MV-4-11 (cell line): ENCODE measurements at regions not wholly inside any gene's neighbourhood (a gene's known extent, or its start where the extent isn't known, plus 50 kb on each side); places are given as distances from the start of the nearest gene placed in this dataset.
A peak's percentile ranks its signal among the peaks of the same experiment; 100 is the strongest.

Experiments
- DNase-seq: peaks from one replicate; lab custom pipeline; 2025; lab: John Stamatoyannopoulos, UW

DNA sequence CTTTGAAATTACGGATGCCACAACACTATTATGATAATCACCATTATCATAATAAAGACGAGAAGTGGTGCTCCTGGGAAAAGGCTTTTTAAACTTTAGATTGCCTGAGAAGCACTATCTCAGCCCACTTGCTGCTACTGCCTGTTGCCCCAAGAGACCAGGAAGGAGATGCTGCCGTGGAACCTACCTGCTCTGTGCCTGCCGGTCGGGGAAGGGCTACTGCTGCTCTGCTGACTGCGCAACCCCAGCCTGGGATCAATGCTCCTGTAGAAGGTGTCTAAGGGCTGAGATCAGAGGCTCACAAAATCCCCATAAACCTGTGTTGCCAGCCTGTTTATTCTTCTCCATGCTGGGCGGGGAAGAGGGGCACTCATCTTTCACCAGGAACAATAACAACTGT lies 145.3 kb upstream of the VCX3B start:
- DNase-seq: no peak

DNA sequence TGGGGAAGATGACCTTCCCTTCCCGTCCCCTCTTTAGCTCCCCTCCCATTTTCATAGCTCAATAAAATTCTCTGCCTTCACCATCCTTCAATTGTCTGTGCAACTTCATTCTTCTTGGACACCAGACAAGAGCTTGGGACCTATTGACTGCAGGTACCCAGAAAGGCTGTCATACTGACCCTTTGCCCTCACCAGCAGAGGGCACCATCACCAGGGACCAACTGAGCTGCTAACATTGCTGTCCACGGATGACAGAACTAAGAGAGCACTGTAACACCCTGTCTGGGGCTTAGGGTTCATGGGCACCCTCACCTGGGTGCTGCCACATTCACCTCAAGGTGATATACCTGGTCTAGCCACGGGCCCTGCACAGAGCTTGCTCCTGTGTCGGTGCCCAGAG lies 141.3 kb upstream of the VCX3B start:
- no peak for DNase-seq

GRCh38 chrX:8341814-8342590 lies 122.6 kb upstream of the VCX3B start:
- DNase-seq: no peak

GRCh38 chrX:8345473-8345872 lies 119.2 kb upstream of the VCX3B start:
- no peak for DNase-seq

DNA sequence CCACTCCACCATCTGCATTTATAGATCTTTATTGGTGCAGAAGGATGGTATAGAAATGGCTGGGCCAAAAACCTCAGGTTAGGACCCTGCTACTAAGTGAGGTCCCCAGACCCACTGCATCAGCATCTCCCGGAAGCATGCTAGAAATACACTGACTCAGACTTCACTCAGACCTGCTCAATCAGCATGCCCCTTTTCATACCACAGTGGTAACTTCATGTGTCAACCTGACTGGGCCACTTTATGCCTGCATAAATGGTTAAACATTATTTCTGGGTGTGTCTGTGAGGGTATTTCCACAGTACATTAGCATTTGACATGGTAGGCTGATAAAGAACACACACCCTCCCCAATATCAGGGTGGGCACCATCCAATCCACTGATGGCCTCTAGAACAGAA lies 118.6 kb upstream of the VCX3B start:
- DNase-seq: no peak

DNA sequence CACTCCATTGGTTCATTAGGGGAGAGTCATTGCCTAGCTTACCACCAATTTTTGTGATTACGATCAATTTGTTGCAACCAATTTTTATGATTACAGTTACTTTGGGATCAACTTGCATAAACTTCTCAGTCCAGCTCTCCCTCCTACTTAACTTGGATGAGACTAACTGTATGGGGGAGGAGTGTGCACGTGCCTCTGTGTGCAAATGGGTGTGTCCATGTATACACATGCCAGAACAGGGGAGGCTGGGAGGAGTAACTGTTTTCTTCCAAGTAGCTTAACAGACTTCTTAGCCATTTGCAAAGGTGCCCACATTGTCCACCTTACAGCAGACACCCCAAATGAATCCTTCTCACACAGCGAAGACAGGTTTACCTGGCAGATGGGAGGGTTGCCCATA lies 117.7 kb upstream of the VCX3B start:
- DNase-seq: no peak

DNA sequence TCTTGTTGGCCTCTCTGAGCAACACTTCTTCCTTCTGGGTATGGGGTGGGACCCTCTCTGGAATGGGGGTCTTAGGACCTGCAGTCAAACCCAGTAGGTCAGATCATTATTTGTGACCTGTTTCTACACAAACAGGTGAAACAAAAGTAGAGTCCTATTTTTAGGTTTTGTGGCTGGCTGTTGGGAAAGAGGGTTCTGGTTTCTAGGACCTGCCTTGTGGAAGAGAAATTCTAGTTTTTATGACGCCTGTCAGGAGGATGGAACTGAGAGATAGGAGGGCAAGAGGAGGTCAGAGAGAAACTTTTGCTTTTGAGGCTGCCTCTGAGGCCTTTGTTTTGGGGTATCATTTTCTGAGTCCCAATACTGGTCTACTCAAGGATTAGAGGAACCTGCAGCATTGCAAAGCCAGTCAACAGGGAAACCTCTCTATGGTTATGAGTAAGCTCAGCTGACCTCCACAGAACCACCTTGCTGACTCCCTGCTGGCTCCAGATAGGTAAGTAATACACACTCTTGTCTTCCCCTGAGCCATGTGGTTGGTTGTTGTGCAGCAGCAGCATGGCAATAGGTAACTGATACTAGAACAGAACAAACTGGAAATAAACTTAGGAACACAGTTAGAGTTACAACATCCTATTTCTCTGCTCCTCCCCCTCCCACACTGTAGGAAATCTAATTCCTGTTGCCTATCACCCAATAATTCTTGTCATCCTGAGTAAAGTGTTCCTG lies 114.7 kb upstream of the VCX3B start:
- no peak for DNase-seq

GRCh38 chrX:8358302-8358701 lies 106.3 kb upstream of the VCX3B start:
- DNase-seq: no peak

- no peak for DNase-seq
Observed at GRCh38 chrX:8364369-8365141, 100.1 kb upstream of the VCX3B start.

GRCh38 chrX:8366481-8366880 lies 98.1 kb upstream of the VCX3B start:
- no peak for DNase-seq

DNA sequence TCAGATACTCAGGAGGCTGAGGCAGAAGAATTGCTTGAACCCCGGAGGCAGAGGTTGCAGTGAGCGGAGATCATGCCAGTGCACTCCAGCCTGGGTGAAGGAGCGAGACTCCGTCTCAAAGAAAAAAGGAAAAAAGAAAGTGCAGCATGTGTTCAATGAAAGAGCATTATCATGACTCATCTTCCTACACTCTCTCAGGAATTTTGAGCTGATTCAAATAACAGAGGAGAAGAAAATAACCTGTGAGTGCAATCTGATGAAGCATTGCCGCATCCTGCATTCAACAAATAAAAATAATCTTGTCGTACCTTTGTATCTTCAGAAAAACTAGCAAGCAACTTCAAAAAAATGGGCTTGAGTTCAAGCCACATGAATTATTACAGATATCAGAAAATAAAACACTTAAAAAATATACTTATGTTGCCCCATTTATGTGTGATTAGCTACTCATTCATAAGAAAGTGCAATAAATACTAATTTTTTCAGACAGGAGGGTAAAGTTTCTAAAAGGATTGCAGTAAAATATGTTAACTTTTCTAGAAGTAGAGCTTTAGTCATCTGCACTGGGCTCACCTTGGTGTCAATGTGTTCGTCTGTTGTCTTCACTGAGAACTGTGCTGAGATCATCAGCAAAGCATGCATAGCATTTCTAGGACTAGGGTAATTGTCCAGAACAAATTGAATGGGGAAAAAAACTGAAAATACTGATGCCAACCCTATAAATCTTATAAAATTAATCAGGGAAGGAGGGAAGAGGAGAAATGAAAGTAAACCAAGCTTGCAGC lies 90.4 kb upstream of the VCX3B start:
- DNase-seq: no peak

GRCh38 chrX:8377041-8377440 lies 87.6 kb upstream of the VCX3B start:
- DNase-seq: no peak

- no peak for DNase-seq
Observed at GRCh38 chrX:8390771-8391170, 73.9 kb upstream of the VCX3B start.

DNA sequence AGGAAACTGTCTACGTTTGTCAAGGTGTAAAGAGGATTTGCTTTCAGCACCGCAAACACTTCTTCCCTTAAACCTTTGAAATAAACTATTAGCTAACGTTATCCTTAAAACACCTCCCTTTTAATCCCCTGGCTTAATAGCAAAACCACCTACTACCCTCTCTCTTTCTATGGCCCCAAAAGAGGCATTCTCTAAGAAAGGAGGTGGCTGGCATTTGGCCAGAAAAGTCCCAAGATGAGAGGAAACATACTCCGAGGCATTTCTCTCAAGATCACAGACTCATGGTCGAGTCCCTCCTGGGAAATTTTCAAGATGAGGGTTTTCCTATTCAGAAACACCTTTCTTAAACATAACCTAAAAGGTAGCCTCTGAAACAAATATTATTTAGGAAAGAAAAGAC lies 60.6 kb upstream of the VCX3B start:
- no peak for DNase-seq

DNA sequence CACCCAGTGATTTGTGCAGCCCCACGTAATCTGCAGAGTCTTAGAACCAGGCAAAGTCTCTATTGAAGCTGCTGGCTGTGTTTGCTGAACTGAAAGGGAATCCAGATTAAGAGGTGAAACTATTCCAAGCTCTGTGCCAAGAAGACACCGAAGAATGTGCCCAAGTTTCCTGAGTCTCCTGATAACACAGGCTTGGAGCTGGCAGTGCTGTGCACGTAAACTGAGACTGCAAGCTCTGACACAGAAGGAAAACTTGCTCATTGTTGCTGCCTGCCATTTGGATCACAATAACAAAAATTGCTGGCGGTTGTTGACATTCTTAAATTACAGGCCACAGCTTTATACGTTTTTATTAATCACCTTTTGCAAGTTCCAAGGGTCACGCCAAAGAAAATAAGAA lies 60.2 kb upstream of the VCX3B start:
- DNase-seq: no peak

DNA sequence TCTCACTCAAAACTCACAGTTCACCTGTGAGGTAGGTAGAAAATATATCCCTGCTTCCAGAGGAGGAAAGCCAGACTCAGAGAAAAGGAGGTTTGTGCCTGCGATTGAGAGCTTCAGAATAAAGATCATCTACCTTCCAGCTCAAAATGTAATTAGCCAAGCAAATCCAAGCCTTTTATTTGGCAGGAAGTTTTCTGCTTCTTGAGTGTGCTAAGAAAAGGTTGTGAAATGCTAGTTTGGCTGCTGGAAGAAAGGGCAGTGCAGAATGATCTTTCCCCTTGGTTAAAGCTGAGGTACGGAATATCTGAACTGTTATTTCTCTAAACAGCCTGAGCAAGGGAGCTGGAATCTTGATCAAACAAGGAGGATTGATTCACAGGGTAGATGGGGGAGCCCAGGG lies 59.7 kb upstream of the VCX3B start:
- no peak for DNase-seq

- peak; percentile 8 for DNase-seq
Observed at GRCh38 chrX:8405631-8406030, 59.0 kb upstream of the VCX3B start.

DNA sequence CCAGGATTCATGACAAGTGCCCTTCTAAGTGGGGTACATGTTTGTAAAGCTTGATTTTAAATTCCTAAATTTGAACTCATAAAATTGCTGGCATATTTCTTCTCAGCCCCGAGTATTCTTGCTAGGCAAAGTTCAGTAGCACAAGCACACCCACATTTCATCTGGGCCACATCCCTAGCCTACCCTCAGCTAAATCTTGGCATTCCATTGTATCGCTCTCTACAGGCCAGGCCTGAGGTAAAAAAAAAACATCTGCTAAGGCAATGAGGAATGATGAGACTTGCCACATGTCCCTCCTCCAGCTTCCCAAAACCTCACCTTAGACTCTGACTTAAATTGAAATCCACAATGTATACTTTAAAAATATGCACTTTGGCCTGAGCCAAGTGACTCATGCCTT lies 51.4 kb upstream of the VCX3B start:
- DNase-seq: no peak
